ENCODE measurements at regions not wholly inside any gene's neighbourhood (a gene's known extent, or its start where the extent isn't known, plus 50 kb on each side); places are given as distances from the start of the nearest gene placed in this dataset.

- no peak for ATAC-seq (replicated peaks in 1 of 2)
These were observed 170.0 kb upstream of the NR5A2 start for GRCh38 chr1:199857516-199857915.

GRCh38 chr1:199858171-199858570 is 169.3 kb upstream of the NR5A2 start:
- H3K9me3 Mint-ChIP-seq: no peaks in the 10 kb centered on the region
- H3K27me3 Mint-ChIP-seq (ENCODE audit: low read depth): peaks cover 14% of the 10 kb centered on the region
- DNase-seq (no peak), ATAC-seq (replicated peaks in 1 of 2) (no peak)
- H3K36me3 Mint-ChIP-seq (ENCODE audit: insufficient read depth in 2 of 2): no peaks in the 10 kb centered on the region
- H3K4me1 Mint-ChIP-seq (ENCODE audit: low read depth): peaks cover 6% of the 10 kb centered on the region
- no peak overlapping the region for H3K27ac Mint-ChIP-seq
- no peak overlapping the region for H3K4me3 Mint-ChIP-seq

More at GRCh38 chr1:199857516-199857915, 170.0 kb upstream of the NR5A2 start:
- no peak overlapping the region for H3K4me3 Mint-ChIP-seq
- DNase-seq: no peak
- peaks cover 14% of the 10 kb centered on the region for H3K27me3 Mint-ChIP-seq (ENCODE audit: low read depth)
- H3K4me1 Mint-ChIP-seq (ENCODE audit: low read depth): peaks cover 6% of the 10 kb centered on the region
- no peaks in the 10 kb centered on the region for H3K36me3 Mint-ChIP-seq (ENCODE audit: insufficient read depth in 2 of 2)
- H3K9me3 Mint-ChIP-seq: no peaks in the 10 kb centered on the region
- H3K27ac Mint-ChIP-seq: no peak overlapping the region

- ATAC-seq (replicated peaks in 1 of 2) (no peak), DNase-seq (no peak)
- no peaks in the 10 kb centered on the region for H3K9me3 Mint-ChIP-seq
- H3K36me3 Mint-ChIP-seq (ENCODE audit: insufficient read depth in 2 of 2): no peaks in the 10 kb centered on the region
- H3K27me3 Mint-ChIP-seq (ENCODE audit: low read depth): peaks cover 14% of the 10 kb centered on the region
- H3K4me1 Mint-ChIP-seq (ENCODE audit: low read depth): peaks cover 6% of the 10 kb centered on the region
- H3K4me3 Mint-ChIP-seq: no peak overlapping the region
- H3K27ac Mint-ChIP-seq: no peak overlapping the region
These were observed 168.7 kb upstream of the NR5A2 start for GRCh38 chr1:199858856-199859255.

GRCh38 chr1:199859491-199859933 is 168.0 kb upstream of the NR5A2 start:
- Mint-ChIP-seq H3K4me1 (ENCODE audit: low read depth) (peaks cover 6% of the 10 kb centered on the region), H3K9me3 (no peaks in the 10 kb centered on the region), H3K4me3 (no peak overlapping the region), H3K27ac (no peak overlapping the region), H3K36me3 (ENCODE audit: insufficient read depth in 2 of 2) (no peaks in the 10 kb centered on the region), H3K27me3 (ENCODE audit: low read depth) (peaks cover 10% of the 10 kb centered on the region)
- DNase-seq (no peak), ATAC-seq (replicated peaks in 1 of 2) (peak; percentile 36 to 43)

- Mint-ChIP-seq H3K4me1 (ENCODE audit: low read depth) (peaks cover 6% of the 10 kb centered on the region), H3K9me3 (no peaks in the 10 kb centered on the region), H3K36me3 (ENCODE audit: insufficient read depth in 2 of 2) (no peaks in the 10 kb centered on the region), H3K27ac (no peak overlapping the region), H3K4me3 (no peak overlapping the region), H3K27me3 (ENCODE audit: low read depth) (peaks cover 6% of the 10 kb centered on the region)
- no peak for ATAC-seq (replicated peaks in 1 of 2)
- DNase-seq: no peak
These were observed 166.3 kb upstream of the NR5A2 start for GRCh38 chr1:199861020-199861795.

GRCh38 chr1:199862047-199862446 is 165.5 kb upstream of the NR5A2 start:
- Mint-ChIP-seq H3K36me3 (ENCODE audit: insufficient read depth in 2 of 2) (no peaks in the 10 kb centered on the region), H3K9me3 (no peaks in the 10 kb centered on the region), H3K4me1 (ENCODE audit: low read depth) (peaks cover 6% of the 10 kb centered on the region), H3K27me3 (ENCODE audit: low read depth) (peaks cover 11% of the 10 kb centered on the region), H3K4me3 (no peak overlapping the region), H3K27ac (no peak overlapping the region)
- no peak for ATAC-seq (replicated peaks in 1 of 2)
- DNase-seq: no peak

GRCh38 chr1:199866210-199866617 is 161.3 kb upstream of the NR5A2 start:
- Mint-ChIP-seq H3K4me3 (no peak overlapping the region), H3K27ac (no peak overlapping the region), H3K36me3 (ENCODE audit: insufficient read depth in 2 of 2) (no peaks in the 10 kb centered on the region), H3K27me3 (ENCODE audit: low read depth) (peaks cover 20% of the 10 kb centered on the region), H3K4me1 (ENCODE audit: low read depth) (no peaks in the 10 kb centered on the region), H3K9me3 (no peaks in the 10 kb centered on the region)
- ATAC-seq (replicated peaks in 1 of 2) (no peak), DNase-seq (no peak)

GRCh38 chr1:199867601-199868000 is 159.9 kb upstream of the NR5A2 start:
- no peak for ATAC-seq (replicated peaks in 1 of 2)
- DNase-seq: no peak
- H3K4me3 Mint-ChIP-seq: no peak overlapping the region

GRCh38 chr1:199868777-199869176 is 158.7 kb upstream of the NR5A2 start:
- H3K36me3 Mint-ChIP-seq (ENCODE audit: insufficient read depth in 2 of 2): no peaks in the 10 kb centered on the region

More at GRCh38 chr1:199867601-199868000, 159.9 kb upstream of the NR5A2 start:
- Mint-ChIP-seq H3K4me1 (ENCODE audit: low read depth) (no peaks in the 10 kb centered on the region), H3K27me3 (ENCODE audit: low read depth) (peaks cover 26% of the 10 kb centered on the region), H3K36me3 (ENCODE audit: insufficient read depth in 2 of 2) (no peaks in the 10 kb centered on the region), H3K27ac (no peak overlapping the region), H3K9me3 (no peaks in the 10 kb centered on the region)

GRCh38 chr1:199875337-199875736 is 152.2 kb upstream of the NR5A2 start:
- no peaks in the 10 kb centered on the region for H3K36me3 Mint-ChIP-seq (ENCODE audit: insufficient read depth in 2 of 2)
- H3K27ac Mint-ChIP-seq: no peak overlapping the region
- H3K4me1 Mint-ChIP-seq (ENCODE audit: low read depth): no peaks in the 10 kb centered on the region
- ATAC-seq (replicated peaks in 1 of 2): no peak
- no peak for DNase-seq
- H3K27me3 Mint-ChIP-seq (ENCODE audit: low read depth): peaks cover 23% of the 10 kb centered on the region
- no peaks in the 10 kb centered on the region for H3K9me3 Mint-ChIP-seq
- H3K4me3 Mint-ChIP-seq: no peak overlapping the region

More at GRCh38 chr1:199868777-199869176, 158.7 kb upstream of the NR5A2 start:
- H3K4me1 Mint-ChIP-seq (ENCODE audit: low read depth): no peaks in the 10 kb centered on the region
- H3K27me3 Mint-ChIP-seq (ENCODE audit: low read depth): peaks cover 26% of the 10 kb centered on the region
- DNase-seq: no peak
- H3K27ac Mint-ChIP-seq: no peak overlapping the region
- ATAC-seq (replicated peaks in 1 of 2): no peak
- H3K9me3 Mint-ChIP-seq: no peaks in the 10 kb centered on the region
- no peak overlapping the region for H3K4me3 Mint-ChIP-seq

- H3K4me3 Mint-ChIP-seq: no peak overlapping the region
- H3K4me1 Mint-ChIP-seq (ENCODE audit: low read depth): no peaks in the 10 kb centered on the region
- ATAC-seq (replicated peaks in 1 of 2): no peak
- no peaks in the 10 kb centered on the region for H3K36me3 Mint-ChIP-seq (ENCODE audit: insufficient read depth in 2 of 2)
- no peaks in the 10 kb centered on the region for H3K9me3 Mint-ChIP-seq
- DNase-seq: no peak
- peaks cover 23% of the 10 kb centered on the region for H3K27me3 Mint-ChIP-seq (ENCODE audit: low read depth)
- H3K27ac Mint-ChIP-seq: no peak overlapping the region
These were observed 151.7 kb upstream of the NR5A2 start for GRCh38 chr1:199875856-199876255.

- no peak for DNase-seq
- no peak for ATAC-seq (replicated peaks in 1 of 2)
- H3K27ac Mint-ChIP-seq: no peak overlapping the region
- no peaks in the 10 kb centered on the region for H3K9me3 Mint-ChIP-seq
- no peaks in the 10 kb centered on the region for H3K36me3 Mint-ChIP-seq (ENCODE audit: insufficient read depth in 2 of 2)
- peaks cover 15% of the 10 kb centered on the region for H3K27me3 Mint-ChIP-seq (ENCODE audit: low read depth)
- H3K4me1 Mint-ChIP-seq (ENCODE audit: low read depth): no peaks in the 10 kb centered on the region
- H3K4me3 Mint-ChIP-seq: no peak overlapping the region
These were observed 149.8 kb upstream of the NR5A2 start for GRCh38 chr1:199877526-199878384.

GRCh38 chr1:199878823-199879222 is 148.7 kb upstream of the NR5A2 start:
- no peak overlapping the region for H3K4me3 Mint-ChIP-seq
- H3K4me1 Mint-ChIP-seq (ENCODE audit: low read depth): no peaks in the 10 kb centered on the region
- ATAC-seq (replicated peaks in 1 of 2) (no peak), DNase-seq (no peak)
- H3K36me3 Mint-ChIP-seq (ENCODE audit: insufficient read depth in 2 of 2): no peaks in the 10 kb centered on the region
- H3K9me3 Mint-ChIP-seq: no peaks in the 10 kb centered on the region
- peaks cover 19% of the 10 kb centered on the region for H3K27me3 Mint-ChIP-seq (ENCODE audit: low read depth)
- H3K27ac Mint-ChIP-seq: no peak overlapping the region
